GM18505 (cell line): ENCODE measurements at regions not wholly inside any gene's neighbourhood (a gene's known extent, or its start where the extent isn't known, plus 50 kb on each side); places are given as distances from the start of the nearest gene placed in this dataset.
"Not testable (repeated sequence)": the region's sequence is repeated elsewhere in the genome, so short reads cannot be mapped to it uniquely, and the experiment has no call there.

Experiments used
- ATAC-seq: cut with Tn5 transposase; IDR thresholded peaks from one replicate; pipeline ENCODE4 v1.9.1; 2021; ENCODE audit not compliant: unreplicated experiment
- POLR2A ChIP-seq: IDR thresholded peaks from 4 replicates; pipeline ENCODE4 v1.6.1; 2011; ENCODE audit warnings: borderline replicate concordance; ENCODE audit not compliant: insufficient read depth, insufficient read length; ENCODE audit errors: extremely low read depth

DNA sequence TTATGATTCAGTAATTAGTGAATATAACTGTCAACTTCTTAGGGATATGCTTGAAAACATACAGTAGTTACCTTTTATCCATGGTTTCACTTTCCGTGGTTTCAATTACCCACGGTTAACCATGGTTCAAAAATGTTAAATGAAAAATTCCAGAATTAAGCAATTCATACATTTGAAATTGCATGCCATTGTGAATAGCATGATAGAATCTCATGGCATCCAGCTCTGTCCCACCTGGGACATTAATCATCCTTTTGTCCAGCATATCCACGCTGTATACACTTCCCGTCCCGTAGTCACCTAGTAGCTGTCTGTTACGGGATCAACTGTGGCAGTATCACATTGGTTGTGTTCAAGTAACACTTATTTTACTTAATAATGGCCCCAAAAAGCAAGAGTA, 781.7 kb upstream of the CITED2 start:
- no peak for TF ChIP-seq POLR2A
- ATAC-seq: no peak

- no peak for TF ChIP-seq POLR2A
- ATAC-seq: no peak
Observed at GRCh38 chr6:140155451-140156126, 781.1 kb upstream of the CITED2 start.

GRCh38 chr6:140153703-140154102, 779.3 kb upstream of the CITED2 start:
- ATAC-seq: no peak

GRCh38 chr6:140147825-140148814, 773.7 kb upstream of the CITED2 start:
- not testable (repeated sequence) for ATAC-seq

More at GRCh38 chr6:140153703-140154102, 779.3 kb upstream of the CITED2 start:
- TF ChIP-seq POLR2A: no peak

DNA sequence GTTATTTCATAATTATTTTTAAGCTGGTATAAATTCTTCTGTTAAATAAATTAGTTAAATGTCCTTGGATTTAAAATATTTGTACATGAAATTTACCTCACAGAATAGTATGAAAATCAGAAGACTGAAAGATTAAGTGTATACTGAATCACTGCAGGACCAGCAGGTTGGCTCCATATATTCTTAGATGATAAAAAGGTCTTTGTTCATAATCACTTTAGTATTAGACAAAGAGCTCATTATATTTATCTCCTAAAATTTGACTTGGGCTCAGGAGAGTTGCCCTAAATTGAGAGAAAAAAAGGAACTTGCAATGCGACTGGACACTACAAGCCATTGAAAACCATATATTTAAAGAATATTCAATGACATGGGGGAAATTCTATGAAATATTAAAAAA, 766.4 kb upstream of the CITED2 start:
- no peak for ATAC-seq
- no peak for TF ChIP-seq POLR2A

DNA sequence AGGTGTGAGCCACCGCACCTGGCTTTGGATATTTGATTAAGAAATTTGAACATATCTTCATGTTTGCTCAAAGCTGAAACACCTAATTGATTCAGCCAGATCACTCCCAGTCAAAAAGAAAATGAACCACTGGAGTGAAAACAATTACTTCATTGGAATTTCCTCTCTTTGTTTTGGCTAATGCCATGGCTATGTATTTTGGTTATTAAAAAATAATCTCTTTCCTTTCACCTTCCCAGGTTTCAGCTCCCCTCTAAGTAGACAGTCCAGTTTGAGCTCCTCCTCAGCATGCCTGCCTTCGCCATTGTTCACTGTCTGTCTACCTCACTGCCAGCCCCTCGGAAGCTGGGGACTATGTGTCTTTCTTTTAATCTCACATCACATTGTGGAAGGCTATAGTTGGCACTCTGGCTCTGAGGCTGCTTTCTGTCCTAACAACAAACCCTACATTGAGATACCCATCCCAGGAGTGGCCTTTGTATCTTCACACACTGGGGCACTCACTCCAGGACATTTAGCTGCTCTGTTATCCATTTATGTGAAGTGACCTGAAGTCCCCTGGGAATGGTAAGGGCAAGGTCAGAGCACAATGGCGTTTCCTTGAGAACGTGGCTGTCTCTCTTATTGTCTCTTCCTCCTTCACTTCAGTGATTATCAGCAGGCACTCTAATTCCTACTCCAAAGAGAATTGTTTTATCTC, 764.0 kb upstream of the CITED2 start:
- ATAC-seq: no peak
- TF ChIP-seq POLR2A: no peak

DNA sequence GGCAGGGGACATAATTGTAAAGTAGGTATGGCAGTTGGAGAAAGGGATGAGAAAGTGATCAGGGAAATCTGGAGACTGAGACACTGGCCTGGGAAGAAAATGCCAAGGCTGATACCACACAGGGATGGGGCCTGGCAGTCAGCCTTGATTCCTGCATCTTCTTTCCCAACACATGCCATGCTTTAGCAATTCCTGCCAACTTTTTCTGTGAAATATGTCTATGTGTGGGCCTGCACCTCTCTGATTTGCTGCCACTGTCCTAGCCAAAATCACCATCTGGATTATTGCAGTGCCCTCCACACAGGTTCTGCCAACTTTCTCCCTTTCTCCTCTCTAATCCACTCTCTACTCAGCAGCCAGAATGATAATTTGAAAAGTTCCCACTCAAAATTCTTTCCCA, 759.8 kb upstream of the CITED2 start:
- no peak for TF ChIP-seq POLR2A
- ATAC-seq: no peak

- ATAC-seq: no peak
- no peak for TF ChIP-seq POLR2A
Observed at GRCh38 chr6:140130074-140130473, 755.6 kb upstream of the CITED2 start.

DNA sequence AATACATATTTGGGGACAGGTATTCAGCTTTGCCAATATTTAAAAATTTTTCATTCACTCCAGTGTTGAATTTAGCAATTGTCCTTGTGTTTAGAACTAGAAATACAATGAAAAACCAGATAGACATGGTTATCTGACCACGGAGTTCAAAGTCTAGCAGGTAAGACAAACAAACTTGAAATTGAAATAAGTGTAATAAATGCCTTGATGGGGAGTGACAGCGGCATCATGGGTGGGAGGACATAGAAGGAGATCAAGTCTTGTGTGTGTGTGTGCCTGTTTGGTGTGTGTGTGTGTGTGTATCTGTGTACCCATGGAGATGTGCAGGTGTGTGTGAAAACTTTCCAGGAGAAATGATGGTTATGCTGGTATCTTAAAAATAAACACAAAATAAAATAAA, 750.0 kb upstream of the CITED2 start:
- no peak for ATAC-seq
- no peak for TF ChIP-seq POLR2A

DNA sequence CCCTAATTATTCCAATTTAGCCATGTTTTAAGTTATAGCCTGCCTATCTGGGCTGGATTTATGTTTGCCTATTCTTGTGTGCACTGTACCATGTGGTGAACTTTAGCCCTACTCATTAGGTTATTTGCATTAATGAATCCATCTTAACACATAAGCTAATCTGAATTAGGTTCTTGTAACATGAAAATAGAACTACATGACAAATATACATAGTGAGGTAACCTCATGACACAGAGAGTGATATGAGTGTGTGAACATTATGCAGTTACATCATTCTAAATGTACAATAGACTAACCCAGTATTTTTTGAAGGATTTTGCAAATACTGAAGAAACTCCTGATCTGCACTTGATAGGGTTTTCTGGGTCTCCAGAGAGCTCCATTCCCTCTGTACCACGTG, 733.7 kb upstream of the CITED2 start:
- no peak for TF ChIP-seq POLR2A
- ATAC-seq: no peak

GRCh38 chr6:140107216-140107615, 732.8 kb upstream of the CITED2 start:
- no peak for ATAC-seq
- TF ChIP-seq POLR2A: no peak

DNA sequence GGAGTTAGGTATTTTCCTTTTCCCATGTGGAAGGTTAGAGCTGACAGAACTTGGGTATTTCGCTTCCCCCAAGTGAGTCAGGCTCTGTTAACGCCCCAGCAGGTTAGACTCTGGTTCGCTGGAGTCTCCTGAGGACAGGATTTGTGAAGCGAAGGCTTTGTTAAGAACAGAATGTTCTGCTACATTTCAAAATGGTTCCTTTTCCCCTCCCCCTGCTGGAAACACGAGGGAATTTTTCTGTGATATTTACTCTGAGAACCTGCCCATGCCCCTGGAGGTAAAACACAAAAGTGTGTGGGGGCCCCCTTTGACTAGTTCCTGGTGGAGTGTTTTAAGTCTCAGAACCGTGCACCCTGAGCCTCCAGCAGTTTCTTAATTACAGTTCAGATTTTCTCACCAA, 731.4 kb upstream of the CITED2 start:
- ATAC-seq: no peak
- no peak for TF ChIP-seq POLR2A

- no peak for ATAC-seq
- TF ChIP-seq POLR2A: no peak
Observed at GRCh38 chr6:140105241-140105640, 730.8 kb upstream of the CITED2 start.

DNA sequence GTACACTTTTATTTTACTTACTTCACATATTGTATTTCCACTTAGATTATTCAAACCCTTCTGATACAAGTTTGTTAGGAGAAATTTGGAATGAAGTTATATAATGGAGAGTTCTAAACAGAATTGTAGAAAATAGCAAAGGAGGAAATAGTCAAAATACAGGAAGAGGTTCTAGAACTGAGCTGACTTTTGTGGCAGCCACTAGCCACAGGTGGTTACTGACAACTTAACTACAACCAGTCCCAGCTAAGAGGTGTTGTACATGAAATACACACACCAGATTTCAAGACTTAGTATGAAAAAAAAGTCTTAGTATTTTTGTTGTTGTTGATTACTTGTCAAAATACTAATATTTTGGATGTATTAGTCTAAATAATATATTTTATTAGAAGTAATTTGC, 727.4 kb upstream of the CITED2 start:
- no peak for TF ChIP-seq POLR2A
- ATAC-seq: no peak

- no peak for ATAC-seq
- TF ChIP-seq POLR2A: no peak
Observed at GRCh38 chr6:140101367-140101766, 726.9 kb upstream of the CITED2 start.
